ENCODE measurements at regions not wholly inside any gene's neighbourhood (a gene's known extent, or its start where the extent isn't known, plus 50 kb on each side); places are given as distances from the start of the nearest gene placed in this dataset.

DNA sequence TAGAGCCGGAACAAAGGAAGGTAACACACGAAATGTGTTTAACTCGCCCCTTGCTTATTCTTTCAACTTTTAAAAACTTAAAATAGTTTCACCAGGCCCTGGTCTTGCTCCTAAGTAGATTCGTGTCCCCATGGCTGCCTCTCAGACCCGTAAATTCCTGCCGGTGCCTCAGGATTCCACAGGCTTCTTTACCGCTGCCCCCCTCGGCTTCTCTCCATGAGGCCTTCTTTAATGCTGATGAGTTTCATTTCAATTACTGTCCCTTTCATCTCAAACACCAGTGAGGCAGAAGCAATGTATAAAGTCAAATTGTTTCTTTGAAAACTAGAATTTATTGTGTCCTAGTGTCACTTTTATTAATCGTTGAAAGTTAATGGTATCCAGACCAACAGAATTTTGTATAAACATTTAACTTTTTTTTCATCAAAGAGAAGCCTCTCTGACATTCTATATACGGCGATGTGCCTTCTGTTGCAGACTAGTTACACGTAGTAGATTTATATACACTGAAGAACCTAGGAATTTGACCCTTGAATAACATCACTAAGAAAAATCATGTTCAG is 225.2 kb downstream of the C7orf25 start:
- H3K4me1 ChIP-seq, result no peaks in the 10 kb centered on the region
- no peak overlapping the region for H3K4me3 ChIP-seq
- H3K27me3 ChIP-seq, result no peaks in the 10 kb centered on the region
- intact Hi-C loops (cut with DNase I; ENCODE audit: low total_unique reads) (no loop called here), in situ Hi-C loops (cut with MboI; ENCODE audit: low sequenced_read_pairs in 4 of 4) (loop anchor here in 1 of 4 donors (10.0 kb wide), 1 partner anchor 712 kb away; no protein-coding TSS in a partner anchor)
- no peak for TF ChIP-seq POLR2A (IDR thresholded peaks at IDR 0.05)
- TF ChIP-seq, protein P1, sequence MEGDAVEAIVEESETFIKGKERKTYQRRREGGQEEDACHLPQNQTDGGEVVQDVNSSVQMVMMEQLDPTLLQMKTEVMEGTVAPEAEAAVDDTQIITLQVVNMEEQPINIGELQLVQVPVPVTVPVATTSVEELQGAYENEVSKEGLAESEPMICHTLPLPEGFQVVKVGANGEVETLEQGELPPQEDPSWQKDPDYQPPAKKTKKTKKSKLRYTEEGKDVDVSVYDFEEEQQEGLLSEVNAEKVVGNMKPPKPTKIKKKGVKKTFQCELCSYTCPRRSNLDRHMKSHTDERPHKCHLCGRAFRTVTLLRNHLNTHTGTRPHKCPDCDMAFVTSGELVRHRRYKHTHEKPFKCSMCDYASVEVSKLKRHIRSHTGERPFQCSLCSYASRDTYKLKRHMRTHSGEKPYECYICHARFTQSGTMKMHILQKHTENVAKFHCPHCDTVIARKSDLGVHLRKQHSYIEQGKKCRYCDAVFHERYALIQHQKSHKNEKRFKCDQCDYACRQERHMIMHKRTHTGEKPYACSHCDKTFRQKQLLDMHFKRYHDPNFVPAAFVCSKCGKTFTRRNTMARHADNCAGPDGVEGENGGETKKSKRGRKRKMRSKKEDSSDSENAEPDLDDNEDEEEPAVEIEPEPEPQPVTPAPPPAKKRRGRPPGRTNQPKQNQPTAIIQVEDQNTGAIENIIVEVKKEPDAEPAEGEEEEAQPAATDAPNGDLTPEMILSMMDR (IDR thresholded peaks at IDR 0.05 in 4 of 5, conservative IDR thresholded peaks at IDR 0.05 in 1 of 5), result no peak
- no peaks in the 10 kb centered on the region for H3K36me3 ChIP-seq
- ATAC-seq, result no peak
- no peaks in the 10 kb centered on the region for H3K9me3 ChIP-seq
- H3K27ac ChIP-seq, result no peak overlapping the region
- DNase-seq, result no peak

DNA sequence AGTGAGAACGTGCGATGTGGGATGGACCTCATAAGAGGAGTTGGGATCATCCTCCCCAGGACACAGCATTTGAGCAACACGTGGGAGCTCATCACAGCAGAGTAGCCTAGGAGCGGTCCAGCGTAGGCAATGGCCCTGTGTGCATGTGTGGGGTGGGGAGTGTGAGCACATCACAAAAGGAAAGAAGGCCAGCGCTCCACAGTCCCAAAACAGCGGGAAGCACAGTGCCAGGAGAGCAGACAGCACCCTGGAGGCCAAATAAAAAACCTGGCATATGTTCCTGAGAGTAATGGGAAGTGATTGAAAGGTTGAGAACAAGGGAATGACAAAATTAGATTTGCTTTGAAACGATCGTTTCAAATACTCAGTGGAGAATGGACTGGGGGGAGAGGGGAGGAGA is 226.0 kb downstream of the C7orf25 start:
- in situ Hi-C loops (cut with MboI; ENCODE audit: low sequenced_read_pairs in 4 of 4), result loop anchor here in 1 of 4 donors (10.0 kb wide), 1 partner anchor 711 kb away; no protein-coding TSS in a partner anchor
- Histone ChIP-seq H3K27ac (no peak overlapping the region), H3K27me3 (no peaks in the 10 kb centered on the region), H3K4me1 (no peaks in the 10 kb centered on the region), H3K36me3 (no peaks in the 10 kb centered on the region), H3K4me3 (no peak overlapping the region), H3K9me3 (no peaks in the 10 kb centered on the region)
- intact Hi-C loops (cut with DNase I; ENCODE audit: low total_unique reads), result no loop called here
- ATAC-seq, result no peak
- TF ChIP-seq, protein P1 (IDR thresholded peaks at IDR 0.05 in 4 of 5, conservative IDR thresholded peaks at IDR 0.05 in 1 of 5), result no peak
- DNase-seq, result no peak

DNA sequence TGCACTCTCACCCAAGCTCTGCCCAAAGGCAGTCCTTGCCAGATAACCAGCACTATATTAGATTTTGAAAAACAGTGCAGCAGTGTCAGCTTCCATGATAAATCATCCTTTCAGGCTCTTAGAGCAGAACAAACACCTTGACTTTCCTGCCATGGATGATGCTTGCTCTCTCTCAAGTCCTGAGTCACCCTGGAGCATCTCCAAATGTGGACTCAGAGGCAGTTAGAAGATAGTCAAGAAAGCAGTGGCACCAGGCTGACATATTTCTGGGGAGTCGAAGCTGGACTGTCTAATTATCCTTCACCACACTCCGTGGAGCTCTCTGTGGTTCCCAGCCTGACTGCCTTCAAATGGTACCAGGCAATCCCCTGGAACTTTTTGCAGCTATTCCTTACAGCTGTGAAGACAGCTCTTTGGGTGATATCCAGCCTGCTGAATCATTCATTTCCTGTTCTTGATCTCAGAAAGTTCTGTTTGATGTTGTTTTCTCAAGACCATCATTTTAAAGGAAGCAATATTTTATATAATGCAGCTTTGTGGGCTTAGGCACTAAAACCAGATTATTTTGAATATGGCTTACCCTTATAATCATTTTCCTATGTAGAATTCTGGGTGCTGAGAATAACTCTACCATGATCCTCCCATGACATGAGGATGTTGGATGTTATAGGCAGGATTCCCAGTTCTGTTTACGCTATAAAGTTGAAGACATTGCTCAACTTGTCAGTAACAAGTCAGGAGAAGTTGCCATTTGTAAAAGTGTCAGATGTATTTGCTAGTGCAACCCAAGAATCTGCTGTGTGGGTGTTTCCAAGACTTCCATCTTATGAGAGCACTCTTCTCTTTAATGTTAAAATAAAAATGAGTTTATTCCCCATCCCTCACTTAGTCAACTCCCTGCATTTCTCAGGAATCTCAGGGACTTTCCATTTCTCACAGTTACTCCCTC is 233.8 kb downstream of the C7orf25 start:
- no peaks in the 10 kb centered on the region for H3K9me3 ChIP-seq
- peak overlapping the region in 1 of 4 donors; percentile 20 for H3K27ac ChIP-seq
- no peak for TF ChIP-seq POLR2A (IDR thresholded peaks at IDR 0.05)
- TF ChIP-seq, protein P1 (IDR thresholded peaks at IDR 0.05 in 4 of 5, conservative IDR thresholded peaks at IDR 0.05 in 1 of 5), result no peak
- ATAC-seq (peak; percentile 42 to 60), DNase-seq (peak in 1 of 2 donors; percentile 21)
- H3K4me3 ChIP-seq, result no peak overlapping the region
- no peaks in the 10 kb centered on the region for H3K27me3 ChIP-seq
- no peaks in the 10 kb centered on the region for H3K4me1 ChIP-seq
- H3K36me3 ChIP-seq, result no peaks in the 10 kb centered on the region
- intact Hi-C loops (cut with DNase I; ENCODE audit: low total_unique reads), result no loop called here
- in situ Hi-C loops (cut with MboI; ENCODE audit: low sequenced_read_pairs in 4 of 4), result no loop called here

DNA sequence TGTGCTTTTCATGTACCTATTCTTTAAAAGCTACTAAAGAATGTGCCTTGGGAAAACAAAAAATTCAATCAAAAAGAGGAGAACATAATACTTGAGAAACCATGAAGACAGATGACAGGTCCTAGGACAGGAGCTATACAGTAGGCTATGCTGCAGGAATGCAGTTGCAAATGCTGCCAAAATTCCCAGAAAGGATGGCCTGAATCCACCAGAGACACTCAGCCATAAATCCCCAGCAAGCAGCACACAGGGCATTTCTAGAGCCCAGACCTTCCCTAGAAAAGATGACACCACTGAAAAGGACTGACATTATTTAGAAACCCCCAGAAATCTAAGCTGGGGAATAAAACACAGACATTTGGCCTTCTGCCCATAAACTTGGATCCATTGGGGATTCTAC is 237.3 kb downstream of the C7orf25 start:
- TF ChIP-seq, protein P1 (IDR thresholded peaks at IDR 0.05 in 4 of 5, conservative IDR thresholded peaks at IDR 0.05 in 1 of 5), result no peak
- TF ChIP-seq POLR2A (IDR thresholded peaks at IDR 0.05), result no peak
- no peak for ATAC-seq
- Histone ChIP-seq H3K9me3 (no peaks in the 10 kb centered on the region), H3K36me3 (no peaks in the 10 kb centered on the region), H3K27ac (no peak overlapping the region), H3K4me1 (no peaks in the 10 kb centered on the region), H3K4me3 (no peak overlapping the region), H3K27me3 (no peaks in the 10 kb centered on the region)
- in situ Hi-C loops (cut with MboI; ENCODE audit: low sequenced_read_pairs in 4 of 4), result no loop called here
- no peak for DNase-seq
- intact Hi-C loops (cut with DNase I; ENCODE audit: low total_unique reads), result no loop called here

All from gastrocnemius medialis (tissue), 4 donors.